SKM-1 (cell line): ENCODE measurements at regions not wholly inside any gene's neighbourhood (a gene's known extent, or its start where the extent isn't known, plus 50 kb on each side); places are given as distances from the start of the nearest gene placed in this dataset.
A peak's percentile ranks its signal among the peaks of the same experiment; 100 is the strongest.
"Not testable (repeated sequence)": the region's sequence is repeated elsewhere in the genome, so short reads cannot be mapped to it uniquely, and the experiment has no call there.

Source experiments
- DNase-seq: peaks from one replicate; lab custom pipeline; 2025; ENCODE audit not compliant: unreplicated experiment; lab: John Stamatoyannopoulos, UW

DNA sequence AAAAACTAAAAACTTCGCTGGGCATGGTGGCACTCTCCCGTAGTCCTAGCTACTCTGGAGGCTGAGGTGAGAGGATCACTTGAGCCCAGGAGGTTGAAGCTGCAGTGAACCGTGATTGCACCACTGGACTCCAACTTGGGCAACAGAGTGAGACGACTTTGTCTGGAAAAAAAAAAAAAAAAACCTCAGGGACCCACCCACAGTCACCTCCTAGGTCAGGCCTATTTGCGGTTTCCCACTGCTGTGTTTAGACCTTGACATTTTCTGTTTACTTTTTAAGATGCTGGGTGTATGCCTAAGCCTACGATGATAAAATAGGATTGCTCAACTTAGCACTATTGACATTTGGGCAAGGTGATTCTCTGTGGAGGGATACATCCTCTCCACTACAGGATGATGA is 197.4 kb upstream of the TBL1X start:
- DNase-seq: no peak

DNA sequence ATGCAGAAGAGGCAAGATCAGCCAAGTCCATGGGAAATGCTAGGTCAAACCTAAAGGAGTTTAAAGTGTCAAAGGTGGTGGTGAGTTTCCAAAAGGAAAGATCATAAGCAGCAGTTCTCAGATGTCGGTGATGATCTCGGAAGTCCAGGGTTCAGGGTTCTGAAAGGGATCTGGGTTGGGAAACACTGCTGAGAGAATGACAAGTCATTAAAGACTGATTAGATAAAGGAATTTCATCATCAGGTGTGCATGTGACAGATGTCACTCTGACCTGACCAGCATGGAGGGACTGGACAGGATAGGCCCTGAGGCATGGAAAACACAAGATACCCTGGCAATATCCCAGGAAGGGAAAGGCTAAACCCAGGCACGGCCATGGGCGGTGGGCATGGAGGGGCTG is 195.7 kb upstream of the TBL1X start:
- DNase-seq: no peak

DNA sequence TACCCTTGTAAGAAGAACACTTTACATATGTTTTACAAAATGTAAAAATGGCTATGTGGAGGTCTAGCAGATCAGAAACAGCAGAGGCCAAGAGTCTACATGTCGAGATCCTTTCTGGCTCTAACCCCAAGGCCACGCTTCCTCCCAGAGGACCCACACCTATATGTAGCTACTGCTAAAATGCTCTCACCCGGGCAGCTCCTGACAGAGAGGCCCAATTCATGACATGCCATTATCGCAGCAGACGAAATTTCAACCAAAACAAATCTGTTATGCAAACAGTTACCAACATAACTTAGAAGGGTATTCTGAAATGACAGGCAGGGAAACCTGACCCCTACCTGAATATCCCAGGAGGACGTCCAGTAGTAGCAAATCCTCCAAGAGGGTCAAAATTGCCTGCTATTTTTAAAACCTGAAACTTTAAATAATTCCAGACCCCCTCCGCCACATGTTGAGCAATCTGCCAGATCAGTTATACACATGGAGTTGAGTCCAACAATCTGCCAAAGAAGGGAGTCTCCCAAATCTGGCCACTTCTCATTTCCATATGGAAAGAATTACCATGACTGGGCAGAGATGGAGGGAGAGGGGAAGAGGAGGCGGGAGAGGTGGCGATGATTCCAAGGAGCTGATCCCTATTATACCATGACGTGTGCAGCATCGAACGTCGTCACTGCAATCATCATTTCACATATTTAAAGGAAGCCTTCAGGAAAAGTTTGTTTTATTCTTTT is 192.9 kb upstream of the TBL1X start:
- no peak for DNase-seq

DNA sequence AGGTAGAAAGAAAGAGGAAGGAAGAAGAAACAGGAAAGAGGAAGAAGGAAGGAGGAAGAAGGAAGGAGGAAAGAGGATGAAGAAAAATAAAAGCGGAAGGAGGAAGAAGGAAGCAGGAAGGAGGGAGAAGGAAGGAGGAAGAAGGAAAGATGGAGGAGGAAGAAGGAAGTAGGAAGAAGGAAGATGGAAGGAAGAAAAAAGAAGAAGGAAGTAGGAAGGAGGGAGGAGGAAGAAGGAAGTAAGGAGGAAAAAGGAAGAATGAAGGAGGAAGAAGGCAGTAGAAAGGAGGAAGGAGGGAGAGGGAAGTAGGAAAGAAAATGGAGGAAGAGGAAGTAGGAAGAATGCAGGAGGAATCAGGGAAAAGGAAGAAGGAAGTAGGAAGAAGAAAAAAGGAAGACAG is 191.1 kb upstream of the TBL1X start:
- DNase-seq: no peak

DNA sequence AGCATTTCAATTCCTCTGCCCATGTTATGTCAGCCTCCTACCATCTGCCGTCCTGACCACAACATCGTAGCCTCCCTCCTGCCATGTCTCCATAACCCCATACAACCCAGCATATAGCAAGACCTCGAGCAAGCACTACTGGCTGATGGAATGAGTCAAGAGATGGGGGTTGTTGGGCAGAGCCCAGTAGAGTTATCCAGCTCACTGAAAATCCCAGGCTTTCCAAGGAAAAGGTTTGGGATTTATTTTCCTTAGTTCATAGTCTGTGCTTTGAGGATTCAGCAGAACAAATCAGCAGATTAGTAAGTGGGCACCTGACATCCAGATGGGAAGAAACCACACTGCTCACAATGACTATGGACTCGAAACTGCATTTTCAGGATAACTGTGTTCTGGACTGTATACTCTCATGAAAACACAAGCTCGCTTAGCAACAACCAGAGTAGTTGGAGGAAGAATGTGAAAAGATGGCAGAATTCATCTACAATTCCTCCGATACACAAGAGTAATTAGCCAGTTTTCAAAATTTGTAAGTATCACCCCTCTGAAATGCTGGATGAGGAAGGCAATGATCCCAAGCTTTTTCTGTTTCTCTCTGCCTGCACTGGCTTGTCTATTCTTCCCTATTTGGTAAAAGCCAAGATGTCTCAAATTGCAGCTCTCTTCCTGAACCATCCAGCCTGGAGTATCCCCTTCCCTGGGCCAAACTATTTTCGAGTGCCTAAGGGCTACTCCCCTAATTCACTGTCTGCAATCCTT is 186.2 kb upstream of the TBL1X start:
- DNase-seq: no peak

DNA sequence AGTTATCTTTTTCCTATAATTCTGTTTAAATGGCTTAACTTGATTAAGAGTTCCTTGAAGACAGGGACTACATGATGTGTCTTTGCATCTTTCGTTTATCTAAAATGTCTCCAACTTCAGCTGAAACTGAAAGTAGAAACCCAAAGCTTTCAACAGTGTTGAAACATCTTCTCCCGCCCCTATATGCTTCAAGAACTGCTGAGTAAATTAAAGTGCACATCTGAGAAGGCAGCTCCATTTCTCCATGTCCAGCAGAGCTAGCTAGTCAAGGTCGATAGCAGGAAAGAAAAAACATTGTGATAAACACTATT is 185.7 kb upstream of the TBL1X start:
- no peak for DNase-seq

DNA sequence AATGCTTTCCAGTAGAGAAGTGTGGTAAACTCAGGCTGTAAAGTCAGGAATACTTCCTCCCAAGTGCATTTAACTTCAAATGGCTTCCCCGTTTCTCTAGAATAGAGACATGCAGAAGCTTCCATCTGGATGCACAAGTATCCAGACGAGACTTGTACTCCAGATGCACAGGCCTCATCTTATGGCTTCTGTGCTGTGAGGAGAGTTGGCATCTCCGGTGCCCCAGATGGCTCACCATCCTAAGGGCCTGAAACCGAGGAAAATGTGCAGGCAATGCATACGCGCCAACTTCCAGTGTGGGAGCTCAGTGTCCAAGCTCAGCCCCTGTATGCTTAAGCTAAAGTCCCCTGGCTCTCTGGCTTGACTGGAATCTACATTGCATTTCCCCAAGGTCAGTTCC is 184.0 kb upstream of the TBL1X start:
- no peak for DNase-seq

DNA sequence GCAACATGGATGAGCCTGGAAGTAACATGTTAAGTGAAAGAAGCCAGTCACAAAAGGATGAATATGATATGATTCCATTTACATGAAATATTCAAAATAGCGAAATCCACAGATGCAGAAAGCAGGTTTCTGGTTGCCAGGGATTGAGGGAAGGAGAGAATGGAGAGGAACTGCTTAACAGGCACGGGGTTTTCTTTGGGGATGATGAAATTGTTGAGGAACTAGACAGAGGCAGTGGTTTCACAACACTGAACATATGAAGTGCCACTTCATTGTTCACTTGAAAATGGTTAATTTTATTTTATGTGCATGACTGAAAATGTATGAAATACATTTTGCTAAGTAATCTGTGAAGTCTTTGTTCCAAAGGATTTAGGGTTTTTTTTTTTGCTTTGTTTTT is 182.5 kb upstream of the TBL1X start:
- DNase-seq: peak; percentile 9

DNA sequence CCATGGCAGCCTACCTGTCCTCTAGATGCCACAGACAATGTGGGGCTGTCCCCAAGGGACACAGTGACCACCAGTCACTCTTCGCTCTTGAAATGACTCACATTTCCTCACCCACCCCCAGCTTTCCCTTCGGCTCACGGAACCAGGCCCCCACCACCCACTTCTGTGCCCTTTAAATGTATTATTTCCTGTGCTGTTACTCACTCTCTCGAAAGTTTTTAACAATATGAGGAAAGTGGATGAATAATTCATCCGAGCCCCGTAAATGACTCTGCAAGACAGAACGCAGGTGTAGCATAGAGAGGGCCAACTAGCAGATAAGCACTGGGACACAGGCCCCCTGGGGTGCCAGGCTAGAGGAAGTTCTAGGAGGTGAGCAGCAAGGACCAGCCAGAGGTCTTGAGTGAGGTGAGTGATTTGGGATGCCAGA is 179.5 kb upstream of the TBL1X start:
- DNase-seq: no peak

DNA sequence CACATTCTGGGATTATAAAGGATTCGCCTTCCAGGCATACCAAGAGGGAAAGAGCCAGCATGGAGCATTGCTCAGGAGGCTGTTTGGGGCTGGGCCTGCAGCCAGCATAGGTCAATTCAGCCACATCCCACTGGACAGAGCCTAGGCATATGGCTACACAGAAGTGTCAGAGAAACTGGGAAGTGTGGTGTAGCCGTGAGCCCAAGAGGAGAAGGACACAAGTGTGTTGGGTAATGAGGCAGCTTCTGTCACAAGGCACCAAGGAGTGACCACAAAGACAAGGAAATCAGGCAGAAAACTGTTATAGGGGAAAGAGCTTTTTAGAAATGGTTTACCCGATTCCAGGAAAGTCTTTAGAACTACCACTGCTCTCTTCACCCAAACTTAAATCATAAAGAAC is 178.6 kb upstream of the TBL1X start:
- peak; percentile 4 for DNase-seq

DNA sequence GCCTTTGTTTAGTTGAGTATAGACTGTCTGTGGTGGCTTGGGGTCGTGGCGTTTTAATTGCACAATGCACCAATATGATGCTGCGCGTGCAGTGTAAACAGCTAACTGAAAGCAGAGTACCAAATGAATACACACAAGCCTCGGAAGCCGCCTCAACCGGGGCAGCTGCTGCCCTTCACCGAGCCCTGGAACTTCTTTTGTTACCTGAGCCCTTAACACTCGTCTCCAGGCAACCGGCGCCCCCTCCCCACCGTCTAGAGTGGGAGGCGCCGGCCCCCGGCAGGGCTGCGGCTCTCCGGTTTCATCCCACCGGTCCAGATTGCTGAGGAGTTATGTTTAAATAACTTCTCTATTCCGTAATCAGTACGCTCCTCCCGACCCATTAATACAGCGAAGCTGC is 173.2 kb upstream of the TBL1X start:
- DNase-seq: no peak

DNA sequence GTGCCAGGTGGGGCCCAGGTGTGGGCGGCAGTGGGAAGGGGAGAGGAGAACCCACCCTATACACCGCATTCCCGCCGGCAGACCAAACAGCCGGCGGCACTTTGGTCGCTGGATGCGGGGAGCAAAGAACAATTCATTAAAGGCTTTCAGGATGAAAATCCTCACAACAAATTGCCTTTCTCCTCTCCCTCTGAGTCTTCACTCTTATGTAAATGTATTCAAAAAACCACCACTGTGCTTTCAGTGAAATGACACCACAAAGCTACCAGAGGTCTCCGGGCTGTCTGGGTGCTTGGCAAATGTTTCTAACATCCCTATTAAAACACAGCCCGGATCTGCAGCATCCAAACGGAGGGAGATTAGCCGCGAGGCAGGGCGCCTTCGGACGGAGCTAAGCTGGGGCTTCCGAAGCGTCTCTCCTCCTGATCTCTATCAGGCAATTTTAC is 171.8 kb upstream of the TBL1X start:
- no peak for DNase-seq

DNA sequence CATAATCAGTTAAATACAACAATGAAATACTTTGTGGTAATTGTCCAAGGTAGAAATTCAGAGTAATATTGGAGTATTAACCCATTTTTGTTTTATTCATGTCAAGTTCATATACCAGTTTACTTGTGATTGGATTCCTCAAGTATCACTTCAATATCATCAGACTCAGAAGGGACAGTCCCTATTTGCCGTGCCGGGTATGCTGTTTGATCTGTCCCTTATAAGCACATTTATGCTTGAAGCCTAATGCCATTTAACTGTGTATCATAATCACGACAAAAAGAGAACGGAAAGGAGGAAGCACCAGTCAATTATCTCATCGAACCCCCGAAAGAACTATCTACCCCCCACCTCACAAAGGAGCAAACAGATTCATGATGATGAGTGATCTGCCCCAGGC is 171.0 kb upstream of the TBL1X start:
- no peak for DNase-seq

DNA sequence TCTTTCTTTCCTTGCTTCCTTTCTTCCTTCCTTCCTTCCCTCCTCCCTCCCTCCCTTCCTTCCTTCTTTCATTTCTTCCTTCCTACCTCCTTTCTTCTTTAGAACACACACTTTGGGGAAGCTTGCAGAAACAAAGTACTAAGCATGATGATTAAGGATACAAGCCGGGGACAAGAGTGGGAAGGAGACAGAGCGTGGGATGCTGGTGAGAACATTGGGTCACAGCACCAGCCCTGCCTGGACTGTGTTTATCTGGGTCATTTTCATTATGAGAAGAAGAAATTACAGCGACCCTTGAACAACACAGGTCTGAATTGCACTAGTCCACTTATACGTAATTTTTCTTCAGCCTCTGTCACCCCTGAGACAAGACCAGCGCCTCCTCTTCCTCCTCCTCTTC is 169.3 kb upstream of the TBL1X start:
- no peak for DNase-seq

DNA sequence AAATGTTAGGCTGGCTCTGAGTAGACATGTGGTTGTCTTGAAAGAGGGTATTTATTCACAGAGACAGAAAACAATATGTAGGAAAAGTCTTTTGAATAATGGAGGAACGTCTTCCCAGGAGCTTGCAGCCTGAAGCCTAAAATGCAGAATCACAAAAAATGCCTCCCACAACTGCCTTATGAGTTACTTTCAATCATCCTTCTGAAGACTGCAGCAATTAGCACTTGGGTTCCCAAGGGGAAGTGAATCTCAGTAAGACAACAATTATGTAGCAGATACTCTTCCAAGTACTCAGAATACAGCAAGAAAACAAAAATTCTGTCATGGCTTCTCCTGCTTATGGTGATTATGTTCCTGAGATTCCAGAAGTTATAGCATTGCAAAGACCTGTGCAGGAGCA is 166.6 kb upstream of the TBL1X start:
- no peak for DNase-seq

DNA sequence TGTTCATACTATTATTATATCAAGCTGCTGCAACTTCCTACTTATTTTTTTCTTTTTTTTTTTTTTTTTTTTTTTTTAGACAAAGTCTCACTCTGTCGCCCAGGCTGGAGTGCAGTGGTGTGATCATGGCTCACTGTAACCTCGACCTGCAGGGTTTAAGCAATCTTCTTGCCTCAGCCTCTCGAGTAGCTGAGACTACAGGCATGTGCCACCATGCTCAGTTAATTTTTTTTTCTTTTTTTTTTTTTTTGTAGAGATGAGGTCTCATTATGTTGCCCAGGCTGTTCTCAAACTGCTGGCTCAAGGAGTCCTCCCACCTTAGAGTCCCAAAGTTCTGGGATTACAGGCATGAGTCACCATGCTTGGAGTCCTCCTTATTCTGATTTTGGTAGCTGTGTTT is 165.2 kb upstream of the TBL1X start:
- DNase-seq: not testable (repeated sequence)

DNA sequence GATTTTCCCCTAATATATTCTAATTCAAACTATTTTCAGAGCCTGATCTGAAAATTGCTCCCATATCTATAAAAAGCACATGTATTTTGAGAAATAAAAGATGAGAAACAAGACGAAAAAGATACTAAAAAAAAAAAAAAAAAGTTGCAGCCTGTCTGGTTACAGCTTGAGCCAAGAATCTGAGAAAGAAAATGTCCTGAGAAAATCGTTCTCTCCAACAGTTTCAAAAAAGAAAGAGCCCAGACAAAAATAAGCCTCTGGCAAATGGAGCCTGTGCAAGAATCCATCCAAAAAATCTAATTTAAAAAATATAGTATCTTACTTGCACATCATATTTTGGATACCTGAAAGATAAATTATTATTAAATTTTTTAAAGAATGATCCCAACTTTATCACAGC is 163.0 kb upstream of the TBL1X start:
- no peak for DNase-seq

DNA sequence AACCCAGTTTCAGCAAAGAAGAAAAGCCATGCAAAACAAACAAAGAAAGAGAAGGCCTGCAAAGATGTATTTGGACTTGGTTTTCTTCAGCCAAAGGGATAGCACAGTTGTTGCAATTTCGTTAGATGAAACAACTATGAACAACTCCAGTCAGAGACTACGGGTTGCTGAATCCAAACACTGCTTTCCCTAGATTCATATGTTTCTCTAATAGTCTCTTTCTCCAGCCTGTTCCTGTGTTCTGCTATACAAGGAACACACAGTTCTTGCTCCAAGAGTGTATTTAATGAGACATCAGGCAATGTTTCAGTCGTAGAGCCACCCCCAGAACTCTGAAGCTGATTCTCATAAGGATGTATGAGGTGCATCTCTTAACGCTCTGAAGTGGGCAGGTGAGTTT is 162.5 kb upstream of the TBL1X start:
- DNase-seq: no peak

DNA sequence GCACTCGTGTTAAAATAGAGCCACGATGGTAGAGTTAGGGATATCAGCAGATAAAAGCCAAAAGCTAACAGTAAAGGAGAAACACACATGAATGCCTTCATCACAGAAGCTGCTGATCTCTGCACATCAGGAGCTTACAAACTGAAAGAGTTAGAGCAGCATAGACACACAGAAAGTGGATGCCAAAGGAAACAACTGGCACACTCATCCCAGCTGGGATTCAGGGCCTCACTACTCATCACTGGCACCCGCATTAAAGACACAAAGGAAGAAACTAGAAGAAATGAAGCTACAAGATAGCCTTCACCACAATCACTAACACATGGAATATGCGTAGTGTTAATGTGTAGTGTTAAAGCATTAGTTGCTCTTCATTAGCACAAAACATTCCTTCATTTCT is 156.4 kb upstream of the TBL1X start:
- DNase-seq: no peak

DNA sequence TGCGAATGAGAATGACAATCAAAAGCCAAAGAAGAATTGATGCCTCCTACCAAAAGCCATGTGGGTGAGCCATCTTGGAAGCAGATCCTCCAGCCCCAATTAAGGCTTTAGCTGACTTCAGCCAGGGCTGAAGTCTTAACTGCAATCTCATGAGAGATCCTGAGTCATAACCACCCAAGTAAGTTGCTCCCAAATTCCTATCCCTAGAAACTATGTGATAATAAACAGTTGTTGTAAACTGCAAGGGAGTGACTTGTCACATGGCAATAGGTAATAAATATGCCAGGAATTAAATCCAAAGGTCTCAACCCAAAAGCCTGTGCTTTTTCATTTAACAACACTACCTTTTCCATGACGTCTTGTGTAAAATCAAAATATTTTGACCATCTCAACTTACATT is 154.2 kb upstream of the TBL1X start:
- DNase-seq: no peak

DNA sequence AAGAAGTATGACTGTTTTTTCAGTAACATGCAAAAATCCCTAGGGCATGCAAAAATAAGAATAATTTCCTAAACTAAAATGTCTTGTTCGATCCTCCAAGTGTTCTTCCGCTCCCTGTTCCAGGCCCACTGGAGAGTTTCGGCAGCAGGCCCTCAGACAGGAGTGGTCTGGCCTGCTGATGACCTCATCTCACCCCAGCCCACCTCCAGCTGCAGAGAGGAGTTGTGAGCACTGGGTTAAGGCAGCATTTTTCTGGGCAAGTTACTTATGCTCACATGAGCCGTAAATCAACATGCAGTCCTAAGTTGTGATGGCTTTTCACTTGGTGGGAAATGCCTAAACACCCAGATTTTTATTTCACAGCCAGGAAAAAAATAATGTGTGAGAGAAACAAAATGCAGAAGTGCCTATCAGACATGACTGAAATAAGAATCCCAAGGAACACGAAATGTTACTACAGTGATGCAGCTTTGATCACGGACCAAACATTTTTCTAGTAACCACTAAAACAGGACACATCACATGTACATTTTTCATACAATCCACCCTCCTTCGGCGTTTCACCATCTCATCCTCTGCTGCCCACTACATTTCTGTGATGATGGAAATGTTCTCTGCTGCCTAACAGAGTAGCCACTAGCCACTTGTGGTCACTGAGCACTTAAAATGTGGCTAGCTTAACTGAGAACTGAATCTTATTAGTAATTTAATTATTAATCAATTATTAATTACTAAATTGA is 153.3 kb upstream of the TBL1X start:
- DNase-seq: no peak
